WERI-Rb-1 (cell line): ENCODE measurements at regions not wholly inside any gene's neighbourhood (a gene's known extent, or its start where the extent isn't known, plus 50 kb on each side); places are given as distances from the start of the nearest gene placed in this dataset.
"Not testable (repeated sequence)": the region's sequence is repeated elsewhere in the genome, so short reads cannot be mapped to it uniquely, and the experiment has no call there.

Source experiments
- DNase-seq: peaks from one replicate; pipeline ENCODE4 v3.0.0-alpha.2; 2020
- H3K27ac ChIP-seq: fragments of 250-450 bp; sonication (Bioruptor Pico); 2 replicates; pipeline ENCODE4 v1.5.1; 2020; ENCODE audit warnings: mild to moderate bottlenecking, moderate library complexity
- H3K27me3 ChIP-seq: fragments of 250-450 bp; sonication (Bioruptor Pico); 2 replicates; pipeline ENCODE4 v1.5.1; 2021; ENCODE audit warnings: mild to moderate bottlenecking, low read depth, moderate library complexity; ENCODE audit not compliant: insufficient read depth, severe bottlenecking
- H3K36me3 ChIP-seq: fragments of 250-450 bp; sonication (Bioruptor Pico); 2 replicates; pipeline ENCODE4 v1.5.1; 2020; ENCODE audit warnings: mild to moderate bottlenecking, moderate library complexity
- H3K4me3 ChIP-seq: 2 replicates; pipeline ENCODE4 v1.5.1; 2011; ENCODE audit warnings: low read depth, mild to moderate bottlenecking, control low read depth, low read length
- H3K9me3 ChIP-seq: fragments of 250-450 bp; sonication (Bioruptor Pico); 2 replicates; pipeline ENCODE4 v1.5.1; 2021; ENCODE audit warnings: mild to moderate bottlenecking, moderate library complexity; ENCODE audit not compliant: severe bottlenecking
- CTCF ChIP-seq: IDR thresholded peaks from 2 replicates; pipeline ENCODE4 v1.5.1; 2011; ENCODE audit warnings: low read depth, mild to moderate bottlenecking, control low read depth, inconsistent platforms, low read length

GRCh38 chrX:148284056-148284455 is 216.4 kb upstream of the AFF2 start:
- Histone ChIP-seq H3K4me3 (no peak overlapping the region), H3K36me3 (no peaks in the 10 kb centered on the region), H3K27me3 (no peaks in the 10 kb centered on the region), H3K27ac (no peak overlapping the region), H3K9me3 (no peaks in the 10 kb centered on the region)
- no peak for DNase-seq
- no peak for TF ChIP-seq CTCF

GRCh38 chrX:148284821-148285220 is 215.6 kb upstream of the AFF2 start:
- no peaks in the 10 kb centered on the region for H3K27me3 ChIP-seq
- DNase-seq: no peak
- no peak overlapping the region for H3K4me3 ChIP-seq
- no peak for TF ChIP-seq CTCF
- H3K9me3 ChIP-seq: no peaks in the 10 kb centered on the region
- H3K27ac ChIP-seq: no peak overlapping the region
- no peaks in the 10 kb centered on the region for H3K36me3 ChIP-seq

DNA sequence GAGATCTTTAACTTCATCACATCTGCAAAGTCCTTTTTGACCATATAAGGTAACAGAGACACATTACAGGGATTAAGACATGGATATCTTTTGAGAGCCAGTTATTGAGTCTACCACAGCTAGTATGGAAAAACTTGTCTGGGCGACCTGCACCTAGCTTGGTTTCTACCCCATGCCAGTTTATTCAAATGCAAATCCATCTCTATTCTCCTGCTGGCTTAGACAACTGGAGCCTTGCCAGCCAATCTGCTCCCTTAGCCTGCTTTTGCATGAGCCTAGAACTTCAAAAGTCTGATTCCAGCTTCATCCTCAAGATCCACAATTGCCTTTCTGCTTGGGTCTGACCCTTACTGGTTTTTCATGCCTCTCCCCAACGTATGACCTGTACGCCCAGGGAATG is 212.0 kb upstream of the AFF2 start:
- no peak for TF ChIP-seq CTCF
- DNase-seq: no peak
- no peaks in the 10 kb centered on the region for H3K36me3 ChIP-seq
- H3K9me3 ChIP-seq: no peaks in the 10 kb centered on the region
- H3K27ac ChIP-seq: no peak overlapping the region
- H3K27me3 ChIP-seq: no peaks in the 10 kb centered on the region
- no peak overlapping the region for H3K4me3 ChIP-seq

GRCh38 chrX:148290041-148290440 is 210.4 kb upstream of the AFF2 start:
- Histone ChIP-seq H3K4me3 (no peak overlapping the region), H3K9me3 (no peaks in the 10 kb centered on the region), H3K27me3 (no peaks in the 10 kb centered on the region), H3K27ac (no peak overlapping the region), H3K36me3 (no peaks in the 10 kb centered on the region)
- TF ChIP-seq CTCF: no peak
- DNase-seq: no peak

- no peak for DNase-seq
- Histone ChIP-seq H3K9me3 (no peaks in the 10 kb centered on the region), H3K4me3 (no peak overlapping the region), H3K36me3 (no peaks in the 10 kb centered on the region), H3K27me3 (no peaks in the 10 kb centered on the region), H3K27ac (no peak overlapping the region)
- no peak for TF ChIP-seq CTCF
Measured at GRCh38 chrX:148290931-148291330, 209.5 kb upstream of the AFF2 start.

GRCh38 chrX:148298737-148299136 is 201.7 kb upstream of the AFF2 start:
- Histone ChIP-seq H3K4me3 (no peak overlapping the region), H3K27ac (no peak overlapping the region), H3K27me3 (no peaks in the 10 kb centered on the region), H3K36me3 (no peaks in the 10 kb centered on the region), H3K9me3 (no peaks in the 10 kb centered on the region)
- no peak for DNase-seq
- TF ChIP-seq CTCF: no peak

- not testable (repeated sequence) for H3K36me3 ChIP-seq, H3K27me3 ChIP-seq, H3K27ac ChIP-seq, H3K4me3 ChIP-seq, H3K9me3 ChIP-seq
- DNase-seq: peak; percentile 6
Measured at GRCh38 chrX:148305214-148305613, 195.2 kb upstream of the AFF2 start.
